SK-N-MC (cell line): ENCODE measurements at regions not wholly inside any gene's neighbourhood (a gene's known extent, or its start where the extent isn't known, plus 50 kb on each side); places are given as distances from the start of the nearest gene placed in this dataset.

Experiments used
- EZH2 ChIP-seq: fragments of 200-600 bp; sonication (generic); IDR thresholded peaks from one replicate; pipeline ENCODE4 v1.6.1; 2017; ENCODE audit warnings: antibody characterized with exemption
- POLR2AphosphoS5 ChIP-seq: IDR thresholded peaks from 2 replicates; pipeline ENCODE4 v1.6.1; 2012; ENCODE audit warnings: mild to moderate bottlenecking, low read depth, low read length, borderline replicate concordance

GRCh38 chr4:19159874-19160273 lies 1091.8 kb upstream of the SLIT2 start:
- TF ChIP-seq EZH2 (no peak), POLR2AphosphoS5 (no peak)
